ENCODE measurements at regions not wholly inside any gene's neighbourhood (a gene's known extent, or its start where the extent isn't known, plus 50 kb on each side); places are given as distances from the start of the nearest gene placed in this dataset.

DNA sequence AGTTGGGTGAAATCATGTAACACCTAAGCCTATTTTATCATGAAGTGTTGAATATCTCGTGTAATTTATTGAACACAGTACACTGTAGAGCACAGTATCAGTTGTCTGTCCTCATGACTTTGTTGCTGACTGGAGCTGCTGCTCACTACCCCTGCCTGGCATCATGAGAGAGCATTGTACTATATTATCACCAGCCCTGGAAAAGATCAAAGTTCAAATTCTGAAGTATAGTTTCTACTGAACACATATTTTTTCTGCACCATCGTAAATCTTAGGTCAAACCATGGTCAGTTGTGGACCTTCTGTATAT, 169.3 kb upstream of the RAI14 start:
- Histone ChIP-seq H3K4me3 (no peak overlapping the region), H3K4me1 (peaks cover 0 to 19% (median 7%) of the 10 kb centered on the region in 9 donors), H3K27ac (no peak overlapping the region), H3K27me3 (no peaks in the 10 kb centered on the region), H3K9me3 (peaks cover 0 to 13% (median 0%) of the 10 kb centered on the region in 11 donors), H3K36me3 (no peaks in the 10 kb centered on the region)
- 36 to 39% methylated on average over 2 of the region's 2 CpGs for WGBS, 2 donors
- TF ChIP-seq, protein P1, sequence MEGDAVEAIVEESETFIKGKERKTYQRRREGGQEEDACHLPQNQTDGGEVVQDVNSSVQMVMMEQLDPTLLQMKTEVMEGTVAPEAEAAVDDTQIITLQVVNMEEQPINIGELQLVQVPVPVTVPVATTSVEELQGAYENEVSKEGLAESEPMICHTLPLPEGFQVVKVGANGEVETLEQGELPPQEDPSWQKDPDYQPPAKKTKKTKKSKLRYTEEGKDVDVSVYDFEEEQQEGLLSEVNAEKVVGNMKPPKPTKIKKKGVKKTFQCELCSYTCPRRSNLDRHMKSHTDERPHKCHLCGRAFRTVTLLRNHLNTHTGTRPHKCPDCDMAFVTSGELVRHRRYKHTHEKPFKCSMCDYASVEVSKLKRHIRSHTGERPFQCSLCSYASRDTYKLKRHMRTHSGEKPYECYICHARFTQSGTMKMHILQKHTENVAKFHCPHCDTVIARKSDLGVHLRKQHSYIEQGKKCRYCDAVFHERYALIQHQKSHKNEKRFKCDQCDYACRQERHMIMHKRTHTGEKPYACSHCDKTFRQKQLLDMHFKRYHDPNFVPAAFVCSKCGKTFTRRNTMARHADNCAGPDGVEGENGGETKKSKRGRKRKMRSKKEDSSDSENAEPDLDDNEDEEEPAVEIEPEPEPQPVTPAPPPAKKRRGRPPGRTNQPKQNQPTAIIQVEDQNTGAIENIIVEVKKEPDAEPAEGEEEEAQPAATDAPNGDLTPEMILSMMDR (IDR thresholded peaks at IDR 0.05), result no peak
- intact Hi-C loops (cut with DNase I), result loop anchor here in 9 of 10 donors (1.0 to 10.0 kb wide), 7 partner anchors 35 to 518 kb away; no protein-coding TSS in a partner anchor
- no peak for DNase-seq
- ATAC-seq, result peak in 3 of 8 donors; percentile 30 to 62 (median 37)

- 83 to 91% methylated on average over 11 of the region's 11 CpGs for whole genome bisulfite sequencing, 2 donors
- H3K4me3 ChIP-seq, result no peak overlapping the region
Observed at GRCh38 chr5:34487159-34487879, 168.8 kb upstream of the RAI14 start.

GRCh38 chr5:34487956-34488355, 168.2 kb upstream of the RAI14 start:
- no peak for ATAC-seq
- Histone ChIP-seq H3K27ac (no peak overlapping the region), H3K27me3 (no peaks in the 10 kb centered on the region), H3K4me3 (no peak overlapping the region), H3K9me3 (peaks cover 0 to 2% (median 0%) of the 10 kb centered on the region in 11 donors), H3K36me3 (no peaks in the 10 kb centered on the region), H3K4me1 (peaks cover 0 to 19% (median 7%) of the 10 kb centered on the region in 9 donors)
- TF ChIP-seq, protein P1 (IDR thresholded peaks at IDR 0.05), result no peak
- WGBS, 2 donors, result 70 to 75% methylated on average over 3 of the region's 3 CpGs
- intact Hi-C loops (cut with DNase I), result loop anchor here in 9 of 10 donors (2.0 to 10.0 kb wide), 6 partner anchors 34 to 517 kb away; no protein-coding TSS in a partner anchor
- DNase-seq, result no peak

More at GRCh38 chr5:34487159-34487879, 168.8 kb upstream of the RAI14 start:
- H3K36me3 ChIP-seq, result no peaks in the 10 kb centered on the region
- intact Hi-C loops (cut with DNase I), result loop anchor here in 9 of 10 donors (2.0 to 10.0 kb wide), 6 partner anchors 35 to 517 kb away; no protein-coding TSS in a partner anchor
- H3K4me1 ChIP-seq, result peaks cover 0 to 19% (median 7%) of the 10 kb centered on the region in 9 donors
- H3K27ac ChIP-seq, result no peak overlapping the region
- peaks cover 0 to 8% (median 0%) of the 10 kb centered on the region in 11 donors for H3K9me3 ChIP-seq
- TF ChIP-seq, protein P1 (IDR thresholded peaks at IDR 0.05), result no peak
- ATAC-seq (peak in 2 of 8 donors; percentile 34 to 41), DNase-seq (no peak)
- no peaks in the 10 kb centered on the region for H3K27me3 ChIP-seq

DNA sequence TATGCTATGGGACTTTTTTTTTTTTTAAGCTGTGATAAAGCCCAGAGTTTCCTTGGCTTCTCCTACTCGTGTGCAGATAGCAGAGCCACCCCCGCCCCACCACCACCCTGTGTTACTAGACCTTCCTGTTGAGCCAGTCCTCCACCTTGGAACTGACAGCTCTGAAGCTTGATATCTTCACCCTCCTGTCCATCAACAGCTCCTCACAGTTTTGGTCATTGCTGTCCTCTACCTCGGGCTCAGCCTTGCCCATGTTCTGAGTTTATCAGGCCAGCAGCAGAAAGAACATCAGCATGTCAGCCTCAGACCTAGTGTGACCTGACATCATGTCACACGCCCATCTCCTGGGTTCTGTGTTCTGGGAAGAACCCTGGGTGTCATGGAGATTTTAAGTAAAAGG, 167.1 kb upstream of the RAI14 start:
- DNase-seq, result no peak
- Histone ChIP-seq H3K9me3 (peaks cover 0 to 9% (median 0%) of the 10 kb centered on the region in 11 donors), H3K4me1 (peaks cover 0 to 19% (median 7%) of the 10 kb centered on the region in 9 donors), H3K4me3 (no peak overlapping the region), H3K27me3 (no peaks in the 10 kb centered on the region), H3K27ac (no peak overlapping the region), H3K36me3 (no peaks in the 10 kb centered on the region)
- no peak for ATAC-seq
- WGBS, 2 donors, result 35 to 58% methylated on average over 4 of the region's 4 CpGs
- intact Hi-C loops (cut with DNase I), result loop anchor here in 8 of 10 donors (5.0 to 10.0 kb wide), 4 partner anchors 33 to 516 kb away; no protein-coding TSS in a partner anchor
- TF ChIP-seq, protein P1 (IDR thresholded peaks at IDR 0.05), result no peak

All from heart right ventricle (tissue), 16 donors.